IMR-90 (cell line): ENCODE measurements at regions not wholly inside any gene's neighbourhood (a gene's known extent, or its start where the extent isn't known, plus 50 kb on each side); places are given as distances from the start of the nearest gene placed in this dataset.

ENCODE experiments used
- ATAC-seq: fragments of 200-7000 bp; cut with Tn5 transposase; 2 replicates; pipeline ENCODE4 v1.9.1; 2020; ENCODE audit warnings: low read depth, mild to moderate bottlenecking, moderate library complexity
- BruUV-seq: library from RNA; stranded (reverse); fragments of 400-500 nt; replicated peaks from 2 replicates; lab custom pipeline; 2021; lab: Mats Ljungman, UMichigan
- CTCF ChIA-PET: fragments of 300-600 bp; formaldehyde crosslinking; extraction: SDS; loops from one replicate; lab custom pipeline; 2021; ENCODE audit warnings: antibody characterized with exemption; lab: Yijun Ruan, JAX
- POLR2A ChIA-PET: fragments of 300-600 bp; sonication (Branson Sonifier 250); formaldehyde crosslinking; loops from one replicate; lab custom pipeline; 2022; ENCODE audit warnings: antibody characterized with exemption; ENCODE audit not compliant: unreplicated experiment; lab: Charles Lee
- DNase-seq: peaks from one replicate; pipeline ENCODE4 v3.0.0; 2013
- H2AFZ ChIP-seq: replicated peaks from 2 replicates; pipeline ENCODE3; 2013; ENCODE audit warnings: low read length, mild to moderate bottlenecking; ENCODE audit not compliant: poor library complexity
- H2AK5ac ChIP-seq: 2 replicates; pipeline ENCODE4 v1.6.1; 2013; ENCODE audit warnings: low read depth, low read length, inconsistent platforms
- H2AK9ac ChIP-seq: replicated peaks from 2 replicates; pipeline ENCODE3; 2013; ENCODE audit warnings: mild to moderate bottlenecking, low read depth, low read length, moderate library complexity; ENCODE audit not compliant: poor library complexity
- H2BK120ac ChIP-seq: 2 replicates; pipeline ENCODE4 v1.6.1; 2013; ENCODE audit warnings: low read depth, low read length, inconsistent platforms
- H2BK15ac ChIP-seq: 3 replicates; pipeline ENCODE4 v1.6.1; 2013; ENCODE audit warnings: low read depth, low read length, inconsistent platforms
- H2BK20ac ChIP-seq: 2 replicates; pipeline ENCODE4 v1.6.1; 2013; ENCODE audit warnings: low read depth, mild to moderate bottlenecking, inconsistent platforms, low read length, moderate library complexity
- H2BK5ac ChIP-seq: 2 replicates; pipeline ENCODE4 v1.6.1; 2013; ENCODE audit warnings: mild to moderate bottlenecking, low read depth, low read length, inconsistent platforms; ENCODE audit not compliant: poor library complexity, severe bottlenecking
- H3K14ac ChIP-seq: replicated peaks from 2 replicates; pipeline ENCODE4 v1.6.1; 2013; ENCODE audit warnings: low read depth, low read length, inconsistent platforms
- H3K18ac ChIP-seq: 2 replicates; pipeline ENCODE4 v1.6.1; 2013; ENCODE audit warnings: low read depth, low read length, control low read depth
- H3K23ac ChIP-seq: 2 replicates; pipeline ENCODE4 v1.6.1; 2013; ENCODE audit warnings: low read depth, low read length, inconsistent platforms
- H3K27ac ChIP-seq: 2 replicates; pipeline ENCODE4 v1.5.1; 2013; ENCODE audit warnings: mild to moderate bottlenecking, control low read depth, low read length; ENCODE audit not compliant: insufficient read depth
- H3K27me3 ChIP-seq: 2 replicates; pipeline ENCODE4 v1.6.1; 2013; ENCODE audit warnings: low read length; ENCODE audit not compliant: control insufficient read depth, insufficient read depth
- H3K36me3 ChIP-seq: 2 replicates; pipeline ENCODE4 v1.6.1; 2013; ENCODE audit warnings: low read length, mixed read lengths; ENCODE audit not compliant: control insufficient read depth, insufficient read depth
- H3K4ac ChIP-seq: 2 replicates; pipeline ENCODE4 v1.6.1; 2013; ENCODE audit warnings: low read depth, low read length, inconsistent platforms
- H3K4me1 ChIP-seq: 2 replicates; pipeline ENCODE4 v1.6.1; 2013; ENCODE audit warnings: low read length, mixed read lengths; ENCODE audit not compliant: control insufficient read depth, insufficient read depth
- H3K4me2 ChIP-seq: 2 replicates; pipeline ENCODE4 v1.6.1; 2013; ENCODE audit warnings: low read depth, mild to moderate bottlenecking, control low read depth, low read length, moderate library complexity
- H3K4me3 ChIP-seq: 2 replicates; pipeline ENCODE4 v1.5.1; 2013; ENCODE audit warnings: low read depth, mild to moderate bottlenecking, control low read depth, low read length, moderate library complexity; ENCODE audit not compliant: insufficient read depth
- H3K56ac ChIP-seq: 2 replicates; pipeline ENCODE4 v1.6.1; 2013; ENCODE audit warnings: low read length, inconsistent platforms; ENCODE audit not compliant: insufficient read depth; ENCODE audit errors: extremely low read depth
- H3K79me1 ChIP-seq, 2 experiments: 2 replicates each; pipeline ENCODE4 v1.6.1; 2013; ENCODE audit warnings: low read length in 2 of 2, inconsistent platforms in 1 of 2, low read depth in 1 of 2
- H3K9ac ChIP-seq: 2 replicates; pipeline ENCODE4 v1.6.1; 2013; ENCODE audit warnings: low read depth, low read length, control low read depth
- H3K9me1 ChIP-seq: 2 replicates; pipeline ENCODE4 v1.6.1; 2013; ENCODE audit warnings: low read length, inconsistent platforms; ENCODE audit not compliant: insufficient read depth
- H3K9me3 ChIP-seq: 2 replicates; pipeline ENCODE4 v1.6.1; 2013; ENCODE audit warnings: low read length; ENCODE audit not compliant: control insufficient read depth, insufficient read depth
- H4K20me1 ChIP-seq: 2 replicates; pipeline ENCODE4 v1.6.1; 2013; ENCODE audit warnings: low read length, inconsistent platforms; ENCODE audit not compliant: insufficient read depth
- H4K5ac ChIP-seq: 2 replicates; pipeline ENCODE4 v1.6.1; 2013; ENCODE audit warnings: mild to moderate bottlenecking, low read depth, low read length, control low read depth
- H4K8ac ChIP-seq, 2 experiments: 2 replicates each; pipeline ENCODE4 v1.6.1; 2013; ENCODE audit warnings: low read depth in 2 of 2, low read length in 2 of 2, control low read depth in 1 of 2, inconsistent platforms in 1 of 2
- H4K91ac ChIP-seq: 2 replicates; pipeline ENCODE4 v1.6.1; 2013; ENCODE audit warnings: low read depth, low read length, inconsistent platforms; ENCODE audit not compliant: insufficient read depth
- BHLHE40 ChIP-seq: fragments of 150-350 bp; IDR thresholded peaks from 2 replicates; pipeline ENCODE4 v1.6.1; 2016; ENCODE audit warnings: mild to moderate bottlenecking, low read depth, low read length
- CEBPB ChIP-seq: IDR thresholded peaks from 2 replicates; pipeline ENCODE4 v1.6.1; 2012; ENCODE audit warnings: low read depth, low read length, improper control_type of control experiment
- CHD1 ChIP-seq: IDR thresholded peaks from 2 replicates; pipeline ENCODE4 v1.6.1; 2012; ENCODE audit warnings: low read depth, low read length, improper control_type of control experiment
- CTCF ChIP-seq: conservative IDR thresholded peaks from 2 replicates; pipeline ENCODE4 v1.5.1; 2012; ENCODE audit warnings: mild to moderate bottlenecking, low read depth, low read length, improper control_type of control experiment
- MAFK ChIP-seq: IDR thresholded peaks from 2 replicates; pipeline ENCODE4 v1.6.1; 2012; ENCODE audit warnings: low read depth, low read length, improper control_type of control experiment
- MAZ ChIP-seq: IDR thresholded peaks from 2 replicates; pipeline ENCODE4 v1.6.1; 2012; ENCODE audit warnings: low read depth, mild to moderate bottlenecking, low read length, improper control_type of control experiment, moderate library complexity, borderline replicate concordance
- MXI1 ChIP-seq: IDR thresholded peaks from 2 replicates; pipeline ENCODE4 v1.6.1; 2012; ENCODE audit warnings: low read depth, mild to moderate bottlenecking, low read length, moderate library complexity, borderline replicate concordance
- POLR2A ChIP-seq: IDR thresholded peaks from 2 replicates; pipeline ENCODE4 v1.6.1; 2012; ENCODE audit warnings: mild to moderate bottlenecking, low read depth, low read length
- RAD21 ChIP-seq: IDR thresholded peaks from 2 replicates; pipeline ENCODE4 v1.6.1; 2012; ENCODE audit warnings: low read length, improper control_type of control experiment
- RCOR1 ChIP-seq: IDR thresholded peaks from 2 replicates; pipeline ENCODE4 v1.6.1; 2012; ENCODE audit warnings: mild to moderate bottlenecking, low read length, improper control_type of control experiment; ENCODE audit not compliant: insufficient replicate concordance
- RFX5 ChIP-seq: IDR thresholded peaks from 2 replicates; pipeline ENCODE4 v1.8.0; 2012; ENCODE audit warnings: low read depth, mild to moderate bottlenecking, low read length, moderate library complexity
- SMC3 ChIP-seq: fragments of 150-350 bp; IDR thresholded peaks from 2 replicates; pipeline ENCODE4 v1.6.1; 2016; ENCODE audit warnings: low read depth, mild to moderate bottlenecking, antibody characterized with exemption, low read length, moderate library complexity
- WGBS, 2 experiments: methylation state at CpG; one replicate each; pipeline versions ENCODE4 v1.1.5 to v1.1.7; 2013; ENCODE audit warnings: missing lambda C conversion rate in 2 of 2; ENCODE audit not compliant: insufficient read length in 1 of 2; ENCODE audit errors: extremely low coverage in 2 of 2; 5-methylcytosine and 5-hydroxymethylcytosine counted together
- dilution Hi-C: fragments of 300-500 bp; cut with HindIII; formaldehyde crosslinking; loops from one replicate; pipeline ENCODE4 v1.14.3; 2018; ENCODE audit warnings: low sequenced_read_pairs; ENCODE audit not compliant: unreplicated experiment
- in situ Hi-C: fragments of 300-500 bp; cut with MboI; formaldehyde crosslinking; loops from 3 replicates; pipeline ENCODE4 v1.14.3; 2019; ENCODE audit warnings: low sequenced_read_pairs, inconsistent platforms, mixed read lengths
- intact Hi-C: fragments of 100-400 bp; cut with micrococcal nuclease; formaldehyde crosslinking; loops from 2 replicates; pipeline ENCODE4 v1.10.0; 2022
- TF ChIP-seq, protein P1 (sequence below): fragments of 150-350 bp; IDR thresholded peaks from 2 replicates; pipeline ENCODE4 v1.6.1; 2016; ENCODE audit warnings: low read depth, mild to moderate bottlenecking, low read length, moderate library complexity, borderline replicate concordance

GRCh38 chr1:208587110-208587509 is 342.9 kb upstream of the PLXNA2 start:
- Histone ChIP-seq H2BK120ac (no peak overlapping the region), H2AK9ac (no peak overlapping the region), H4K5ac (no peak overlapping the region), H2AFZ (no peak overlapping the region), H2BK5ac (no peak overlapping the region), H3K27me3 (no peaks in the 10 kb centered on the region), H2AK5ac (no peak overlapping the region), H4K91ac (no peak overlapping the region), H3K4me3 (no peak overlapping the region), H4K8ac (no peak overlapping the region), H3K4me2 (no peak overlapping the region), H3K56ac (no peak overlapping the region), H2BK15ac (no peak overlapping the region), H3K36me3 (no peaks in the 10 kb centered on the region), H3K9me1 (no peaks in the 10 kb centered on the region), H3K9ac (no peak overlapping the region), H3K4me1 (no peaks in the 10 kb centered on the region), H3K18ac (no peak overlapping the region), H3K14ac (no peak overlapping the region), H2BK20ac (no peak overlapping the region), H3K9me3 (no peaks in the 10 kb centered on the region), H3K79me1 (no peaks in the 10 kb centered on the region), H3K27ac (no peak overlapping the region), H3K23ac (no peak overlapping the region), H3K4ac (no peak overlapping the region), H4K20me1 (no peaks in the 10 kb centered on the region)
- no CpG with 5 or more reads among the region's 2 CpGs for WGBS, 2 experiments
- DNase-seq = no peak
- intact Hi-C loops = no loop called here
- POLR2A ChIA-PET = no interaction called here
- TF ChIP-seq CHD1 = no peak
- no peak for TF ChIP-seq CEBPB
- no peak for TF ChIP-seq RAD21
- TF ChIP-seq, protein P1, sequence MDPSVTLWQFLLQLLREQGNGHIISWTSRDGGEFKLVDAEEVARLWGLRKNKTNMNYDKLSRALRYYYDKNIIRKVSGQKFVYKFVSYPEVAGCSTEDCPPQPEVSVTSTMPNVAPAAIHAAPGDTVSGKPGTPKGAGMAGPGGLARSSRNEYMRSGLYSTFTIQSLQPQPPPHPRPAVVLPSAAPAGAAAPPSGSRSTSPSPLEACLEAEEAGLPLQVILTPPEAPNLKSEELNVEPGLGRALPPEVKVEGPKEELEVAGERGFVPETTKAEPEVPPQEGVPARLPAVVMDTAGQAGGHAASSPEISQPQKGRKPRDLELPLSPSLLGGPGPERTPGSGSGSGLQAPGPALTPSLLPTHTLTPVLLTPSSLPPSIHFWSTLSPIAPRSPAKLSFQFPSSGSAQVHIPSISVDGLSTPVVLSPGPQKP = no peak
- no peak for TF ChIP-seq RFX5
- TF ChIP-seq RCOR1 = no peak
- no peak for TF ChIP-seq MAZ
- no peak for TF ChIP-seq MAFK
- no peak for TF ChIP-seq CTCF
- TF ChIP-seq POLR2A = no peak
- no peak for TF ChIP-seq BHLHE40
- TF ChIP-seq SMC3 = no peak
- no peak for TF ChIP-seq MXI1
- no peak for ATAC-seq
- BruUV-seq = no TSS peak
- CTCF ChIA-PET = interaction anchor here (0.7 kb wide), 1 partner anchor 621 kb away, joined by 6 read pairs; no protein-coding TSS in a partner anchor
- dilution Hi-C loops = no loop called here
- in situ Hi-C loops = no loop called here
